ENCODE measurements at regions not wholly inside any gene's neighbourhood (a gene's known extent, or its start where the extent isn't known, plus 50 kb on each side); places are given as distances from the start of the nearest gene placed in this dataset.

GRCh38 chr5:105448271-105448670 is 1885.7 kb upstream of the NUDT12 start:
- TF ChIP-seq CTCF (conservative IDR thresholded peaks at IDR 0.05; ENCODE audit: low read length) (no peak), EZH2phosphoT487 (IDR thresholded peaks at IDR 0.05; ENCODE audit: borderline replicate concordance, low read depth, low read length) (no peak)
